DMS 273 (cell line): ENCODE measurements at regions not wholly inside any gene's neighbourhood (a gene's known extent, or its start where the extent isn't known, plus 50 kb on each side); places are given as distances from the start of the nearest gene placed in this dataset.

Experiments
- DNase-seq: peaks from one replicate; lab custom pipeline; 2025; ENCODE audit not compliant: unreplicated experiment; lab: John Stamatoyannopoulos, UW

DNA sequence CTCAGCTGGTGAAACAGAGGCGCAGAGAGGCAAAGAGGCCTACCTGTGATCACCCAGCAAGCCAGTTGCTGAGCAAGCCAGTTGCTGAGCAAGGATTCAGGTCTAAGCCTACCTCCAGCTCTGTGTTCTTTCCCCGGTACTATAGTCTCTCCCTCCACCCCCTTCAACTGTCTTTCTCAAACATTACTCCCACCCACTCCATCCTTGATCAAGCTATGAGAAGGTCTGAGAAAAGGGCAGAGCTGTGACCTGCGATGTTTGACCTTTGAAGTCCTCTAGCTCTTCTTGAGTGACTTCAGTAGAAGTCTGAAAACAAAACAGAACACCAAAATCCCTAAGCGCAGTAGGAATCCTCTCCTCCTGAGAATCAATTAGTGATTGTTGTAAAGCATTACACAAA, 665.2 kb upstream of the ID2 start:
- DNase-seq: no peak

GRCh38 chr2:8018956-8019355, 662.9 kb upstream of the ID2 start:
- DNase-seq: no peak

- DNase-seq: no peak
Observed at GRCh38 chr2:8019934-8020333, 661.9 kb upstream of the ID2 start.

DNA sequence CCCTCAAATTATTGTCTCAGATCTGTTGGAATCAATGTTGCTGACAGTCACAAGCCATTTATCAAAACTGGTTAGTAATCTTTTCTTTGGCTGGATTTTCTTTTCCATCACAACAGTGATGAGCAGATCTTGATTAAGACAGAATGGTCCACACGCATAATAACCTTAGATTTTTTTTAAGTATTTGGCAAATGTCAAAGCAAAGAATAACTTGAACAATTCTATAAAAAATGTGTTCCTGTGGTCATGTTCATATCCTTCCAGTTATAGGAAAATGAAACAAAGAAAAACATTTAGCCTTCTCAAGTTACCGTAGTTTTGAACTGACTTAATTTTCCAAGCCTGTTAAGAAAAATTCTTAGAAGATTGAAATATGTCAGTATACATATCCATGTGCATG, 659.9 kb upstream of the ID2 start:
- no peak for DNase-seq

- DNase-seq: no peak
Observed at GRCh38 chr2:8022908-8023640, 658.8 kb upstream of the ID2 start.

- DNase-seq: no peak
Observed at GRCh38 chr2:8024506-8024905, 657.4 kb upstream of the ID2 start.

DNA sequence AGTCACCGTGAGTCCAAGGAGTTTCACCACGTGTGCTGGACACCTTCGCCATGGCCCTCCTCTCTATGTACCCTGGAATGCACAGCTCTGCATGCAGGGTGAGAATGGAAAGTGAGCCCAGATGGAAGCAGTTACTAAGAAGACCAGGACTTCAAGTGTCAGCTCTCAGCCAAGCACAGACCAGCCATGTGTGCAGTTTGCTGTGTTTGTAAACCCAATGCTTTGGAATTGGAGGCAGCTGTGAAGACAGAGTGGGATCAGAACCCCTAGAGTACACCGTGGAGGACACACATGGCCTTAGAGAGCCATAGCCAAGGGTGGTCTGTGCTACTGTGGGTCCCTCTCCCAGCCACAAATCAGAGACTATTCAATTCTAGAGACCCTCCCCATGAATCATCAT, 655.5 kb upstream of the ID2 start:
- DNase-seq: no peak

- no peak for DNase-seq
Observed at GRCh38 chr2:8027387-8027786, 654.5 kb upstream of the ID2 start.

DNA sequence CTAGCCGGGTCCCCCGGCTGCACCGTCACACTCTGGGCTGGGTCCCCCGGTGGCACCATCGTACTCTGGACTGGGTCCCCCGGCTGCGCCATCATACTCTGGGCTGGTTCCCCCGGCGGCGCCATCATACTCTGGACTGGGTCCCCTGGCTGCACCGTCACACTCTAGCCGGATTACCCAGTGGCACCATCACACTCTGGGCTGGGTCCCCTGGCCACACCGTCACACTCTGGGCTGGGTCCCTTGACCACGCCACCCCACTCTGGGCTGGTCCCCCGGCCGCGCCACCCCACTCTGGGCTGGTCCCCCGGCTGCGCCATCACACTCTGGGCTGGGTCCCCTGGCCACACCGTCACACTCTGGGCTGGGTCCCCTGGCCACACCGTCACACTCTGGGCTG, 653.8 kb upstream of the ID2 start:
- DNase-seq: no peak

DNA sequence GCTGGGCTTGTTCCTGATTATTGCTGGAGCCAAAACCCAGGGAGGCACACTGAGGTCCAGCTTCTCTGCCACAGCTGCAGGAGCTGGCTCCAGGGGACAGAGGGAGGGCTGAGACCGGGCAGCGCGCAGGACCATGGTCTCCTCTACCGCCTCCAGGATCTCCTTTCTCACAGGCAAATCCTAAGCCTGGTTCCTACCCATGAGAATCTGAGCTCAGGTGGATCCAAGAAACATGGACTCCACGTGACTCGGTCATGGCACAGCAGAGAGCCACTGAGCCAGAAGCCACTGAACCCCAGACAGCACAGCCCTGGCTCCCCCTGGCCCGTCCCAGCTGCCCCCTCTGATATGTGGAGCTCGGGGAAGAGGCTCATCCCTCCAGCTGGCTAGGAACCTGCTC, 653.4 kb upstream of the ID2 start:
- no peak for DNase-seq

DNA sequence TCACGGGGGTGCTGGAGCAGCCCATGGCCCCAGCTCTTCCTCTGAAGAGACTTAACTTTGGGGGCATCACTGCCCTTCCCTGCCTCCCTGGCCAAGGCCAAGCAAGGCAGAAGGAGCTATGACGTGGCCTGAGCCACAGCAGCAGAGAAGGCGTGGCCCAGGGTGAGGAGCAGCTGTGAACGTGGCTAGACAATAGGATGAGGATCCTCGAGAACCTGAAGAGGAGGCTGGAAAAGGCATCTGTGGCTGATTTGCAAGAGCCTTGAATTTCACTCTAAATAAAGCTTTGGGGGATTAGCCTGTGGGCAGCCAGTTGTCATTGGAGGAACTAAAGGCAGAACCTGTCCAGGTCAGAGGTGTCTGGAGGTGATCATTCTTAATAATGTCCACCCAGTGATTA, 652.9 kb upstream of the ID2 start:
- DNase-seq: no peak

- DNase-seq: no peak
Observed at GRCh38 chr2:8030573-8031303, 651.1 kb upstream of the ID2 start.

DNA sequence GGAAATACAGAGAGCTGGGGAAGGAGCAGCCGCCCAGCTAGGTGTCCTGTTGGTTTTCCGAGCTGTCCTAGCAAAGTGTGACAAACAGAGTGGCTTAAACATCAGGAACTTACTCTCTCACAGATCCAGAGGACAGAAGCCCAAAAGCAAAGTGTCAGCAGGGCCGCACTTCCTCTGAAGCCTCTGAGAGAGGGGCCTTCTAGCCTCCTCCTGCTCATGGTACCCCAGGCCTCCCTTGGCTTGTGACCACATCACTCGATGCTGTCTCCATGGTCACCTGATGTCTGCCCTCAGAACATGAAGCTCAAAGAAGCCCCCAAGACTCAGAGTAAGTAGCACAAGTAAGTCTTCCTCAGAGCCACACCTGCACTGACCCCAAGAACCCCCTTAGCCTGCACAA, 650.5 kb upstream of the ID2 start:
- no peak for DNase-seq

DNA sequence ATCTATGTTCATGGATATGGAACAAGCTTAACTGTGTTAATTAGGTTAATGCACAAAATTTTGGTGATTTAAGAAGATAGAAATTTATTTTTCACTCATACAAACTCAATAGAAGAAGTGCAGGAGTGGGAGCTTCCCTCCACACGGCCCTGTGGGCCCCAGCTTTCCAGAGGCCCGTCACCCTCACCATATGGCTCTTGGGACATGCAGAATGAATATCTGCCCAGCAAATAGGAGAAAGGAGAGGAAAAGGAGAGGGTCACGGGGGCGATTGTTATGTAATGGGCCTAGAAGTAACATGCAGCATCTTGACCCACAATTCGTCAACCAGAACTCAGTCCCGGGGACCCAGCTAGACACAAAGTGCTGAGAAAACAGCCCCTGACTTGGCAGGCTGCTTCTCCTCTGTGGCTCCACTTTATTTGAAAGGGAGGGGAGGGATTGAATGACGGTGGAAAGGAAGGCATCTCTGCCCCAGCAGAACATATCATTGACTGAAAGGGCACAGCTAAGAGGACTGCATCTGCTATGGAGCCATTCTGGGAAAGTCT, 648.2 kb upstream of the ID2 start:
- DNase-seq: no peak

- DNase-seq: no peak
Observed at GRCh38 chr2:8036366-8036765, 645.5 kb upstream of the ID2 start.

DNA sequence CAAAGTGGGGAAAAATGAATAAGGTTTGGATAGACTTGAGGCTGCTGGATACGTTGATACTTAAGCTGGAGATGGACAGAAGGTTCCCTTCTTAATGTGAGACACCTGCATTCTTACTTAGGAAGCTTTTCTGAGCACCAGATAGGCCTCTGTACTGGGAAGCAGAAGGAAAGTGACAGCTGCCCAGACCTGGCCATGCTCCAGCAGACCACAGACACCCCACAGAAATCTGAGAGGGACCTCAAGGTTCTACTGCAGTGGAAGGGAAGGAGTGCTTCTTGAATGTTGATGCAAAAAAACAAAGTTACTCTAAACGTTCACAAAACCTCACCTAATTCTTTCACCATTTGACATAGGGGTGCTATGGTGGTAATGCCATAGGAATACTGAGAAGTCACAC, 642.1 kb upstream of the ID2 start:
- DNase-seq: peak; percentile 61

DNA sequence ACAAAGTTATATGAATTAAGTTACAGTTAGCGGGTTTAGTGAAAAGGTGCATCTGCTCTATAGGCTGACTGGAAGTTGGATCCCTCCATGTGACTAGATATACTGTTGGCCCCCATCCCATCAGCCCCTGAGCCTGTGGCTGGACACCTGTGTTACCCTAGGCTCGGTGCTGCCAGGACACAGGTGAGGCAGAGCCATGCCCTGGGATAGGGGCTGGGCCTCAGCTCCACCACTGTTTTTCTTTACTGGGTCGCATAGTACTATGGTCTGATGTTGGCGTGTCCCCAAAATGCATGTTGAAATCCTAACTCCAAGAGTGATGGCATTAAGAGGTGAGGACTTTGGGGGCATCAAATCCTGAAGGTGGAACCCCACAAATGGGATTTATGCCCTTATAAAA, 638.6 kb upstream of the ID2 start:
- no peak for DNase-seq

GRCh38 chr2:8044046-8044594, 637.7 kb upstream of the ID2 start:
- DNase-seq: no peak

DNA sequence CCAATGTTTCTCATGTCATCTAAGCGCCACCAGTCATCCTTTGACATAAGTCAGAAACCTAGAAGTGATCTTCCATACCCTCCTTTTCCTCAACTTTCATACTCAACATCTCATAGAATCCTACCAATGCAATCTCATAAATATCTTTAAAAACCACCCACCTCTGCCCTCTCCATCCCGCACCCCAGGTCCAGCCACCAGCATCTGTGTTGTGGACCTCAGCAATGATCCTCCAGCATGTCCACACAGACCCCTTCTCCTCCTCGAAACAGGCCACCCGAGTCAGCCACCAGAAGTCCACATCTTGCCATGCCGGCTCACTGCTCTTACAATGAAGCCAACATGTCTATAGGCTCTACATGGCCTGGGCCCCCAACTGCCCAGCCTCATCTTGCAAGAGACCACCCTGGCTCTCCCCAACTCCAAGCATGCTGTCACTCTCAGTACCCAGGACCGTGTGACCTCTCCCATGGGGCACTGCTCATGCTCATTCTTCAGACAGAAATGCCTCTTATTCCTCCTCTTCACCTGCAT, 636.7 kb upstream of the ID2 start:
- DNase-seq: no peak

DNA sequence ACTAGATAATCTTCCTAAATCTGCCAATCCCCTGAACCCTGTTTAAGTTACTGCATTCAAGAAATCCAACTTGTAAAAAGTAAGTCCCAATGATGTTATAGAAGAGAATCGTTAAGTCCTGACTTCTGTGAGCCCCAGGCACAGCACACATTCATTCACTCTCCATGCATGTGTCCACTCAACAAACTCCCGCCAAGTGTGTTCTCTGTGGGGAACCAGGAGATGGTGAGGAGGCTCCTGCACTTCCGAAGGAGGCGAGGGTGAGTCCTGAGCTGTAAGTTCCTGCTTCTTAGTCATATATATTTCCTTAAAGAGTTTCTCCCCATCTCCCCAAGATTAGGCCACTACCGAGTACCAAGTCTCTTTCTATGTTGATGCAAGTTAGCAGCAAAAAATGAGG, 635.0 kb upstream of the ID2 start:
- DNase-seq: no peak

- DNase-seq: no peak
Observed at GRCh38 chr2:8049176-8049575, 632.7 kb upstream of the ID2 start.
